Common myeloid progenitor, CD34-positive (primary cell): ENCODE measurements at regions not wholly inside any gene's neighbourhood (a gene's known extent, or its start where the extent isn't known, plus 50 kb on each side); places are given as distances from the start of the nearest gene placed in this dataset.
A peak's percentile ranks its signal among the peaks of the same experiment; 100 is the strongest.

Experiments used
- CTCF ChIA-PET: fragments of 350-600 bp; sonication (Branson Sonifier 250); formaldehyde crosslinking; loops from one replicate; lab custom pipeline; 2021; ENCODE audit warnings: antibody characterized with exemption; lab: Charles Lee
- POLR2A ChIA-PET: fragments of 350-600 bp; sonication (Branson Sonifier 250); formaldehyde crosslinking; loops from one replicate; lab custom pipeline; 2021; ENCODE audit warnings: antibody characterized with exemption; lab: Charles Lee
- DNase-seq, 3 donors: peaks; one replicate each; pipeline versions ENCODE4 v3.0.0 to v3.0.0-alpha.2; 2013
- H3K27ac ChIP-seq, 2 experiments: 1 replicate in 1 of 2; 2 replicates in 1 of 2; pipeline ENCODE4 v1.7.0; 2013; ENCODE audit warnings: inconsistent platforms in 2 of 2, low read length in 2 of 2, mild to moderate bottlenecking in 2 of 2, low read depth in 1 of 2, moderate library complexity in 1 of 2; ENCODE audit not compliant: severe bottlenecking in 2 of 2, insufficient read depth in 1 of 2, poor library complexity in 1 of 2
- H3K27me3 ChIP-seq, 5 experiments: replicated peaks in 2 of 5; 1 replicate in 3 of 5; 2 replicates in 2 of 5; pipeline versions ENCODE4 v1.6.1 to v1.7.0; 2013; ENCODE audit warnings: low read length in 4 of 5, mild to moderate bottlenecking in 2 of 5, moderate library complexity in 2 of 5, inconsistent platforms in 1 of 5; ENCODE audit not compliant: insufficient read depth in 5 of 5, control insufficient read depth in 4 of 5
- H3K36me3 ChIP-seq, 4 experiments: 1 replicate in 2 of 4; 2 replicates in 2 of 4; pipeline versions ENCODE4 v1.6.1 to v1.7.0; 2013; ENCODE audit warnings: low read length in 3 of 4, control low read depth in 1 of 4, mild to moderate bottlenecking in 1 of 4; ENCODE audit not compliant: control insufficient read depth in 4 of 4, insufficient read depth in 4 of 4
- H3K4me1 ChIP-seq, 4 experiments: 1 replicate in 3 of 4; 2 replicates in 1 of 4; pipeline versions ENCODE4 v1.6.1 to v1.7.1; 2013; ENCODE audit warnings: low read length in 3 of 4, mild to moderate bottlenecking in 3 of 4, control low read depth in 1 of 4, inconsistent platforms in 1 of 4, moderate library complexity in 1 of 4; ENCODE audit not compliant: control insufficient read depth in 4 of 4, insufficient read depth in 4 of 4; ENCODE audit errors: control extremely low read depth in 1 of 4
- H3K4me3 ChIP-seq, 7 experiments: 1 replicate in 4 of 7; 2 replicates in 3 of 7; pipeline versions ENCODE4 v1.5.1 to v1.7.0; 2013; ENCODE audit warnings: mild to moderate bottlenecking in 7 of 7, low read length in 6 of 7, moderate library complexity in 6 of 7, inconsistent platforms in 2 of 7, low read depth in 2 of 7, control low read depth in 1 of 7; ENCODE audit not compliant: insufficient read depth in 4 of 7, control insufficient read depth in 1 of 7; ENCODE audit errors: extremely low read depth in 1 of 7
- H3K9me3 ChIP-seq, 5 experiments: 1 replicate in 4 of 5; 2 replicates in 1 of 5; pipeline versions ENCODE4 v1.6.1 to v1.7.1; 2013; ENCODE audit warnings: low read length in 4 of 5, mild to moderate bottlenecking in 2 of 5, inconsistent platforms in 1 of 5, low read depth in 1 of 5, moderate library complexity in 1 of 5; ENCODE audit not compliant: control insufficient read depth in 4 of 5, insufficient read depth in 2 of 5; ENCODE audit errors: control extremely low read depth in 1 of 5
- WGBS: methylation state at CpG from one replicate; pipeline ENCODE4 v1.1.5; 2013; ENCODE audit not compliant: insufficient coverage; 5-methylcytosine and 5-hydroxymethylcytosine counted together

GRCh38 chr5:96528826-96529474 lies 95.9 kb upstream of the PCSK1 start:
- Histone ChIP-seq H3K27me3 (peaks cover 0 to under 1% (median 0%) of the 10 kb centered on the region in 5 experiments), H3K4me3 (no peak overlapping the region), H3K9me3 (peaks cover 0 to 4% (median 0%) of the 10 kb centered on the region in 5 experiments), H3K4me1 (no peaks in the 10 kb centered on the region), H3K36me3 (no peaks in the 10 kb centered on the region), H3K27ac (no peak overlapping the region)
- no peak for DNase-seq
- POLR2A ChIA-PET: interaction anchor here (0.7 kb wide), 1 partner anchor 24 kb away, joined by 3 read pairs; no protein-coding TSS in a partner anchor
- WGBS: 94% methylated on average over 2 of the region's 4 CpGs
- CTCF ChIA-PET: no interaction called here

- CTCF ChIA-PET: no interaction called here
- no peak overlapping the region for H3K27ac ChIP-seq
Measured at GRCh38 chr5:96529559-96529958, 96.5 kb upstream of the PCSK1 start.

GRCh38 chr5:96530901-96531300 lies 97.9 kb upstream of the PCSK1 start:
- CTCF ChIA-PET: no interaction called here
- Histone ChIP-seq H3K4me1 (no peaks in the 10 kb centered on the region), H3K36me3 (no peaks in the 10 kb centered on the region), H3K27ac (no peak overlapping the region), H3K27me3 (no peaks in the 10 kb centered on the region), H3K9me3 (peaks cover 0 to 3% (median 0%) of the 10 kb centered on the region in 5 experiments), H3K4me3 (no peak overlapping the region)
- DNase-seq: no peak
- POLR2A ChIA-PET: interaction anchor here (0.6 kb wide), 1 partner anchor 175 kb away, joined by 3 read pairs; no protein-coding TSS in a partner anchor

More at GRCh38 chr5:96529559-96529958, 96.5 kb upstream of the PCSK1 start:
- H3K4me1 ChIP-seq: no peaks in the 10 kb centered on the region
- POLR2A ChIA-PET: interaction anchor here (0.7 kb wide), 1 partner anchor 24 kb away, joined by 3 read pairs; no protein-coding TSS in a partner anchor
- WGBS: no CpG with 5 or more reads among the region's 6 CpGs
- H3K4me3 ChIP-seq: no peak overlapping the region
- no peaks in the 10 kb centered on the region for H3K36me3 ChIP-seq
- peaks cover 0 to 4% (median 0%) of the 10 kb centered on the region in 5 experiments for H3K9me3 ChIP-seq
- no peaks in the 10 kb centered on the region for H3K27me3 ChIP-seq
- no peak for DNase-seq

- H3K4me3 ChIP-seq: no peak overlapping the region
- H3K4me1 ChIP-seq: peaks cover 0 to 3% (median 0%) of the 10 kb centered on the region in 4 experiments
- DNase-seq: no peak
- CTCF ChIA-PET: no interaction called here
- no peaks in the 10 kb centered on the region for H3K9me3 ChIP-seq
- H3K27me3 ChIP-seq: no peaks in the 10 kb centered on the region
- no peaks in the 10 kb centered on the region for H3K36me3 ChIP-seq
- H3K27ac ChIP-seq: no peak overlapping the region
- POLR2A ChIA-PET: no interaction called here
- 97% methylated on average over 4 of the region's 4 CpGs for WGBS
Measured at GRCh38 chr5:96533371-96533770, 100.3 kb upstream of the PCSK1 start.

- Histone ChIP-seq H3K27ac (no peak overlapping the region), H3K4me3 (no peak overlapping the region), H3K36me3 (no peaks in the 10 kb centered on the region), H3K4me1 (peaks cover 0 to 3% (median 0%) of the 10 kb centered on the region in 4 experiments), H3K27me3 (no peaks in the 10 kb centered on the region), H3K9me3 (no peaks in the 10 kb centered on the region)
- ChIA-PET CTCF (no interaction called here), POLR2A (no interaction called here)
- peak; percentile 27 to 67 (median 59) for DNase-seq
- WGBS: no CpG with 5 or more reads among the region's 3 CpGs
Measured at GRCh38 chr5:96537386-96537785, 104.3 kb upstream of the PCSK1 start.

GRCh38 chr5:96538808-96539250 lies 105.8 kb upstream of the PCSK1 start:
- no peak for DNase-seq
- ChIA-PET CTCF (no interaction called here), POLR2A (no interaction called here)
- Histone ChIP-seq H3K36me3 (no peaks in the 10 kb centered on the region), H3K9me3 (no peaks in the 10 kb centered on the region), H3K27ac (no peak overlapping the region), H3K4me3 (no peak overlapping the region), H3K27me3 (no peaks in the 10 kb centered on the region), H3K4me1 (peaks cover 0 to 3% (median 0%) of the 10 kb centered on the region in 4 experiments)
- no CpG with 5 or more reads among the region's 1 CpG for WGBS

- ChIA-PET POLR2A (interaction anchor here (0.6 kb wide), 1 partner anchor 181 kb away, joined by 3 read pairs; no protein-coding TSS in a partner anchor), CTCF (no interaction called here)
- no peaks in the 10 kb centered on the region for H3K4me1 ChIP-seq
- no peak overlapping the region for H3K4me3 ChIP-seq
- no peaks in the 10 kb centered on the region for H3K27me3 ChIP-seq
- H3K9me3 ChIP-seq: no peaks in the 10 kb centered on the region
- H3K27ac ChIP-seq: no peak overlapping the region
- WGBS: 83% methylated on average over 1 of the region's 1 CpG
- DNase-seq: no peak
- no peaks in the 10 kb centered on the region for H3K36me3 ChIP-seq
Measured at GRCh38 chr5:96546120-96546519, 113.1 kb upstream of the PCSK1 start.
